NCI-H526 treated with DMSO at 0.1 percent for 48 hours (cell line): ENCODE measurements at regions not wholly inside any gene's neighbourhood (a gene's known extent, or its start where the extent isn't known, plus 50 kb on each side); places are given as distances from the start of the nearest gene placed in this dataset.
"Not testable (repeated sequence)": the region's sequence is repeated elsewhere in the genome, so short reads cannot be mapped to it uniquely, and the experiment has no call there.

Source experiments
- DNase-seq: peaks from one replicate; lab custom pipeline; 2025; lab: John Stamatoyannopoulos, UW

DNA sequence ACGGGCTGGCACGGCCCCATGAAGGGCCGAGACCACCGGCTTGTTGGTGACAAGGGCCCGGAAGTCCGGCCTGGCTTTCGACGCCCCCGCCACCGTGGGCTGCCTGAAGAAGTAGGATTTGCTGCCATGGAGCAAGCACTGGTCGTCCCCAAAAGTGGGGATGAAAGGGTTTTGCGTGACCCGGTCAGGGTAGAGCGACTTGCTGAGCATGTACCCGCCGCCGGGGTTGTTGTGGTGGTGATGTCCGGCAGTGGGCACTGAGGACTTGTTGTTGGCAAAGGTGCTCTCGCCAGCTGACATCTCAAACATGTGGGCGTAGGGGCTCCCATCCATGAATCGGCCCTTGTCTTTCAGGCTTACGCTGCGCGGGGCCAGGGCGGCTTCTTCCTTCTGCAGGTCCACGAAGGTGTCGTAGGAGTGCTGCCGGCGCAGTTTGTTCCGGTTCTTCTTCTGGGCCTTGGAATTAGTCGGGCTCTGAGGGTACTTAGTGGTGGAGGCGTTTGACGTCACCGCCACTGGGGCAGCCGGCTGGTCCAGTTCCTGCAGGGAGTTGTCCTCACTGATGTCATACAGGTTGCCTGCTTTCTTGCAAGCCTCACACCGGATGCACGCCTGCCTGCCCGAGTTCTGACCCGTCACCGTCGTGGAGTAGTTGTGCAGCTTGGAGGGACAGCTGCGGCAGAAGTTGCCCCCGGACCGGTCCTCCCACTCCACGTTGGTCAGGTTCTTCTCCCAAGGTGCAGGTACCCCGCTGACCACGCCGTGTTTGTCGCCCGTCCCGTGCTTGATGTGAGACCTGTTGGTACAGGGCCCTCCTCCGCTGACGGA is 366.6 kb downstream of the EMP1 start:
- no peak for DNase-seq

DNA sequence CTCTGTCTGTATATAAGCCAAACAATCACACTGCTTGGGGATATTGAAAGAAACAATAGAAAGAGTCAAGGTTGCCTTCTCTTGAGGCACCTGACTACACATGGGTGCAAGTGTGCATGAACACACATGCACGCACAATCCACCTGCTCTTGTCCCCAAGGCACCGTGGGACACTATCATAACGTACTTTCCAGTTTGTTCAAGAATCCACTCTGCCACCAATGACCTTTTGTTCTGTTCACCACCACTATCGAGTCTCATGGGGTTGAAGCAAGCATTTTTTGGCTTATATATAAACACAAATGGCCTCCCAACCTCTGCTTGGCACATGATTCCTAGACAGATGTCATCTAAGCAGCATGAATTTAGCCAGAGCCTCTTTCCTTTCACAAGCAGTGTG is 365.4 kb downstream of the EMP1 start:
- no peak for DNase-seq

DNA sequence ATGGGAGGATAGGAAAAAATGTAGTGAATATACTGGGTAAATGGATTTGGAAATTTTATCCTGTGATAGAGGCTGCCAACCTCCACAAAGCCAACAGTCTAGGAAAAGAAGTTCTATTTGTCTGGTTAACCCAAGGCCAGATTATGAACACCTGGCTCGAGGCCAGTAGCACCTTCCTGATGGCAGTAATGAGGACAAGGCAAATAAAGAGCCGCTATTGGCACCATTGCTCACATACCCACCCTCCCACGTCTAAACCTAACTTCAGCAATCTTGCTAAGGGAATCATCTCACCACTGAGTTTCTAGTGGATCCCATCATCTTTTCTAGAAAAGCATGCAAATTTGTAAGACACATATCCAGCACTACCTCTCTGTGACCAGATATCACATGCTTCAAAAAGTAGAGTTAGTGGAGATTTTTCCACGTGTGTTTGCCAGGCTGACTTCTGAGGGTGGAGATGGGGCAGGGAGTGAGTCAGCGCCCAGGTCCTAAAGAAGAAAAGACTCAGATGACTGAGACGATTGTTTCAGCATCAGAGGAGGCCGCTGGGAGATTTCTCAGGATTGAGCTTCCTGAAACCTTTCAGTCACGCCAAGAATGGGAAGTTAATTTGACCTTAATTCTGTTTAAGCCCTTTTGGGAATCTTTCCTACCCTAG is 362.9 kb downstream of the EMP1 start:
- DNase-seq: no peak

DNA sequence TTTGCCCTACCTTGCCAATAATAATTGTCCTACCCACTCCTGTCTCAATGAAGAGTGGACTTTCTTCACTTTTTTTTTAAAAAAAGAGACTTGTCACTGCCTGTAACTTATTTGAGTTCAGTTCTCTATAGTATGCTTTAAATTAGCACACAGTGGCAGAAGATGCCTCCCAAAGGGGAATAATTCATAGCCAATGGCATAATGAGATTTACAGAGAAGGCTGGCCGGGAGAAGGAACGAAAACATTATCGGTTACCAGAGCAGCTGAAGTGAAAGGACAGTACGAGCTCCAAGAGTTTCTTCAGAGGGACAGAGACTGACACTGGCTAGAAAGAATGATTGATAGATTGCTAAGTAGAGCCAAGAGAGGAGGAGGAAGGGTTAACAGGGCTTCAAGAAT is 356.3 kb downstream of the EMP1 start:
- no peak for DNase-seq

DNA sequence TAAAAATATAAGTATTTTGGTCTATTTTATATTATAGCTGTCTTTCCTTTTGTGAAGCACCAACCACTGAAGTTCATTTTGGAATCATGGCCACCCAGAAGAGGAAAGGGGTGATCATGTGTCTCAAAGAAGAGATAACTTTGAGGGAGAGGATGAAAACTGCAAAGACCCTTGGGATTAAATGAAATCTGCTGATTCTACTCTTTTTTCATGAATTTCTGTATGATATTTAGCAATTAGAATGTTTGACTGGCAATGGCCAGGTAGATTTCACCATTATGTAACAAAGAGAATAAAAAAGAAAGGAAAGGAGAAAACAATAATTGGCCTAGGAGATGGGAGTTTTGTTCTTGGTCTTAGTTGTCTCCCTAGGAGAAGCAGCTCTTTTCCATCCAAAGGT is 350.8 kb downstream of the EMP1 start:
- no peak for DNase-seq

DNA sequence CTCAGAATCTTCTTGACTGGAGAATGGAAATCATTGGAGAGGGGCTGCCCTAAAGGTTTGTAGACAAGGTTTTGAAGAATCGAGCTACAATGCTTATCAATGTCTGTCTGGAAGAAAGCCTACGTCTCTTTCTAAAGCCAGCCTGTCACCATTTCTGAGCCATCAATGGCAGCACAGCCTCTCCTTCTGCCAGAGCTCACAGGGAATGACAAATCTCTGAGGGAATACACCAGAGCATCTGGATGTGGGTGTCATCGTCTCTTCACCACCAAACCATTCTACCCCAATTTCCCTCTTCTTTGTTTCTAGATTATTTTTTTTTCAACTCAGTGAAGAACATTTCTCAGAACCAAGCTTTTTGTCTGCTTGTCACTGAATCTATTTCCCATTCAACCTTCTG is 349.7 kb downstream of the EMP1 start:
- DNase-seq: no peak

DNA sequence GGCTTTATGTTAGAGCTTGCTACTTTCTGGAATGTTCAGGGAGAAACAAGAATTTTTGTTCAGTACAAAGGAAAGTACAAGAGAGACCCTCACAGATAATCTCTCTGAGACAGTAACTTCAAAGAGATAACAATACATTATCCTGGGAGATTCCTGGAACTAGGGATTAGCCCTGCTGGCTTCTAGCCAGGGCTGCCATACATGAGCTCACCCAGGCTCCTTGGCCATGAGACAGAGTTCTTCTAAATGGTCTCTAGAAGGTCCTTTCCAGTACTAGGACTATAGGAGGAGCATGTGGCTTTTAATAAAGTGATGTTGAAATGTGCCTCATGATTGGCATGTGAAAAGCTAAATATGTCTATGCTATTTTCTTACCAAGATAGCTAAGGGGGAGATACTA is 342.5 kb downstream of the EMP1 start:
- no peak for DNase-seq

DNA sequence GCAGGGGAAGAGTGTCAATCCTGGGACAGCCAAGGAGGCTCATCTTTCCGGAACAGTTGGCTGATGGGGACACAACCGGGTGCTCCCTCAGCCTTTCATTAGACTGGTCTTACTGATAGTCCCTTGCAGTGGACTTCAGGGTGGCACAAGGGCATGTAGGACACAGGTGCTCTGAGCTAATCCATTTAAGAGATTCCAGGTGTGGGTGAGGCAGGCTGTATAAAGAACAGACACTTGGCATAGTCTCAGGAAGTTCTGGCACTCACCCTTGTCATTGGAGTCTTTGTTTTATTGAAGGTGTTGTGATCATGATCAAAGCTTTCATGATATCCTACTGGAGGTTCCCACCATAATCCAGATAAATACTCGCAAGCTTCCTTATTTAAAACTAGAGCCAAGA is 341.6 kb downstream of the EMP1 start:
- no peak for DNase-seq

DNA sequence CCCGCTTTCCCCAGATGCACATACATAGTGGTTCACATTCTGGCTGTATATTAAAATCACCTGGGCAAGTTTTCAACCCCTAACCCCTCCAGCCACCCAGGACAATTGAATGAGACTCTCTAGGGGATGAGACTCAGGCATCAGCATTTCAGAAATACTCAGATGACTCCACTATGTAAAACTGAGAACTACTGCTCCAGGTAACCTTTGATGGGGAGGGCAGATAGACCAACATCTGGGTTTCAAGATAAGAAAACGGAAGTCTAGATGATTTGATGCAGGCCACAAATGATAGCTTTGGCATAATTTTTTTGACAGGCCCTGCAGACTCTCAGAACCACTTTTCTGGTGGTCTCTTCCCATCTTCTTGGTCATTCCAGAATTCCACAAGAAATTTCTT is 341.1 kb downstream of the EMP1 start:
- no peak for DNase-seq

DNA sequence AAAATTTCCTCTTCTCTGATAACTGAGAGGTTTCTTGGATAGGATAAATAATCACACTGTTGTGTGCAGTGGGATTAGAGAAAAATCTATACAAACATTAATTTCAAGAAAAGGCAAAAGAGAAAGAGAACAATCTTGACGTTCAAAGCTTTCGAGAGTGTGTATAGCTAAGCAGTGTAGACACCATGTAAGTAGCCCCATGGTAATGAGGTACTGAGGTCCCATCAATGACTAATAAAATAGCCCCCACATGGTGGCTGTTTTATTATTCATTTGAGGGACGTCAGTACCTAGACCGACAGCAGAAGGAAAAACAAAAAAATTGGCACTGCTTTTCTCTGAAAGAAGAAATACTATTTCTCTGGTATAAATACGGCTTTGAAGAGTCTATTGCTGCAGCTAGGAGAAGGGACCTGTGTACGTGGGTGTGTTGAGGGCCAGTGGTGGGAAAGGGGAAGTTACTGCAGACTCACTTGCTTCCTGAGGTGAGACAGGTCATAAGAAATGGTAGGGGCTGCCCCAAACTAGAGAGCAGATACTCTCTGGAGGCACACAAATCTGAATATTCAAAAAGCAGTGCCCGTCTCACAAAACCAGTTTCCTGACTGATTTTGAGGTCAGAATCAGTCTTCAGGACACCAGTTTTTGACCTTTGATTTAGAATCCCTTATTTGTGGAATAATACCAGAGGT is 339.8 kb downstream of the EMP1 start:
- no peak for DNase-seq

DNA sequence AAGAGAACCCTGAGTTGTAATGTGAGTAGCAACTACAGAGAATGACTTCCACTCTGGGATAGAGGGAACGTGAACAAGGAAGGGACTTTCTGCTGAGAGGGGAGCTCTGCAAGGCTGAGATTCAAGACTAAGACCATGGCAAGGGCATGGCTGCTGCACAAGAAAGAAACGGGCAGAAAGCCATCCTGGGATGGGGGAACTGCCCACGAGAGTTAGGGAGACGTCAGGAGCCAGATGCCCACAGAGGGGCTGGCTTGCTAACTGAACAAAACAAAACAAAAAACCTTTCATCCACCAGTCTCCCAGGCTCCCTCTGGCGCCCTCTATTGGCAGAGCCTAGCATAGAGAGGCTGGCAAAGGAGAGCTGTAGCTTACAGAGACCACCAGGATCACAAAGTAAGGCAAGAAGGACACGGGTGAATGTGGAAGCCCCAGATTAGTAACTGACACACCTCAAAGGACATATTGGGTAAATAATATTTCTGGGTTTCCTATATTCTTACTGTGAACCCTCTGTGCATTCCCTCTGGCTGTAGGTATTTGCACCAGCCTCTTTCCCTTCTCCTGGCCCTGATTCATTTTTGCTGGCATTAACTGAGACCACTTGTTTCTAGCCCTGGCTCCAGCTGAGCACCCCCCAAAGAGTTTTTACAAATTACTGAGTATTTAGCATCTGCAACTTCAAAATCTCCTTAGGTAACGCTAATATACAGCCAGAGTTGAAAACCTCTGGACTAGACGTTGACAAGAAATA is 338.3 kb downstream of the EMP1 start:
- peak; percentile 23 for DNase-seq

DNA sequence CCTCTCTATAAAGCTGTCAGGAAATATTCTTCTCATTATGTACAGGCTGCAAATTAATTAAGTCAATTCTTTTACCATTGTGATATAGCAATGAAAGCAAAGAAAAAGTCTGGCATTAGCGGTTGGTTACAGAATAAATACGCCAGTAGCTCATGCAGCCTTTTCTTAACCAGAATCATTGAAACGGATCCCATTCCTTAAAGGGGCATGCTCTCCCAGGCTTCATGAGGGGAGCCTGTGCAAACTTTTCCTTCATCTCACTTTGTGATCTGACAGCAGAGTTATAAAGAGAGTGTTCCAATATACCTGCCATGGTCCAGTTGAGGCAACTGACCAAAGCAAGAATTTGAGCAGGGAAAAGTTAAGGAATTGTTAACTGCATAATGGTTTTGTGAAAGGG is 337.7 kb downstream of the EMP1 start:
- DNase-seq: no peak

DNA sequence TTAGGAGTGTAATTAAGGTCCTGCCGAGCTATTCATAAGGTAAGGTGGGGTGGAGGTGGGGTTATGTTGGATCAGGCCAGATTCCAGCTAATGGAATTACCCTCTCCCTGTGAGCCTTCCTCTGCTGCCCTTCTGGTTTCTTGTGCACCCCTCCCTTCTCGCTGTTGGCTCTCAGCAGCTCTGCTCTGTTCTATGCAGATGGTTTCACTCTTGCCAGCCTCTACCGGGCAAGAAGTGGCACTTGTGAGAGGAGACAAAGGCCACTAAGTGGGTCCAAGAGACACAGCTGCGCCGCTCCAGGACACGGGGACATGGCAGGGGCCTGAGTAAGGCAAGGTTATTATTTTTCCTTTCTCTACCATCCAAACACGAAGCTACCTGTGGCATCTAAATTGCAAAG is 334.4 kb downstream of the EMP1 start:
- DNase-seq: no peak

DNA sequence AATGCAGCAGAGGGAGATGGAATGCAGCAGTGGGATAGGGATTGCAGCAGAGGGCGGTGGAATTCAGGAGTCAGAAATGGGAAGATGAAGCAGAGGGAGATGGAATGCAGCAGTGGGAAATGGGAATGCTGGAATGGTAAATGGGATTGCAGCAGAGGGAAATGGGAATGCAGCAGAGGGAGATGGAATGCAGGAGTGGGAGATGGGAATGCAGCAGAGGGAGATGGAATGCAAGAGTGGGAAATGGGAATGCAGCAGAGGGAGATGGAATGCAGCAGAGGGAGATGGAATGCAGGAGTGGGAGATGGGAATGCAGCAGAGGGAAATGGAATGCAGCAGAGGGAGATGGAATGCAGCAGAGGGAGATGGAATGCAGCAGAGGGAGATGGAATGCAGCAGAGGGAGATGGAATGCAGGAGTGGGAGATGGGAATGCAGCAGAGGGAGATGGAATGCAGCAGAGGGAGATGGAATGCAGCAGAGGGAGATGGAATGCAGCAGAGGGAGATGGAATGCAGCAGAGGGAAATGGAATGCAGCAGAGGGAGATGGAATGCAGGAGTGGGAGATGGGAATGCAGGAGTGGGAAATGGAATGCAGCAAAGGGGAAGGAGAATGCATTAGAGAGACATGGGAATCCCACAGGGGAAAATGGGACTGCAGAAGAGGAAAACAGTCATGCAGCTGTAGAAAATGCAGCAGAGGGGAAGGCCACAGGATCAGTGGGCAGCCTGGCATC is 329.8 kb downstream of the EMP1 start:
- not testable (repeated sequence) for DNase-seq

DNA sequence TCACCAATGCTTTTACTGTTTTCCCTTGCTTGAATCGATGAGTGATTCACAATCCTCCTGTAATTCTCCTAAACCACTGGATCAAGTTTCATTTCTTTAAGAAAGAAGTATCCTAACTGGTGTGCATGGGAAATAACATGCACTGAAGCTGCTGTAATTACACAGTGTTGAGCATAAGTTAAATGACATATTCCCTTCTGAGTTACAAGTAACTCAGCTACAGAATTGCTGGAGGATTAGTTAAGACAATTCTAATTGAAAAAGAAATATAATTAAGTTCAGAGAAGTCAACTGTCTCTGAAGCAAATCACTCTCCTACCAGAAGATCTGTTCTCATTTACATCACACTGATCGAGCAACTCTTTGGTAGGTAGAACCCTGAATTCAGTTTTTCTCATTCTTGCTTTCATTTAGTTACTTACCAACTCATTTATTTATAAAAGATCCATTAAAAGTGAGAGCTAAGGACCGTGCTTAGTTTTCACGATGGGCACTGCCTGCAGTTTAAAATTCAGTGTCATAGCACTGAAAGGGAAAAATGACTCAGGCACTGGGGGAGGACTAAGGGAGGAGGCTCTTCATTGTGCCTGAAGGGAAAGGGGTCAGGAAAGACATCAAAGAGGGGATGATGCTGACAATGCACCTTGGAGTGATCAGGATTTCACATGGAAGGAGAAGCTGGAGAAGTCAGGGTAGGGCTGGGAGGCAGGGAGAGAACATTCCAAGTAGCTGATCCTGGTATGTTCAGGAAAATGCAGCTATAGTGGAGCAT is 327.2 kb downstream of the EMP1 start:
- DNase-seq: no peak

DNA sequence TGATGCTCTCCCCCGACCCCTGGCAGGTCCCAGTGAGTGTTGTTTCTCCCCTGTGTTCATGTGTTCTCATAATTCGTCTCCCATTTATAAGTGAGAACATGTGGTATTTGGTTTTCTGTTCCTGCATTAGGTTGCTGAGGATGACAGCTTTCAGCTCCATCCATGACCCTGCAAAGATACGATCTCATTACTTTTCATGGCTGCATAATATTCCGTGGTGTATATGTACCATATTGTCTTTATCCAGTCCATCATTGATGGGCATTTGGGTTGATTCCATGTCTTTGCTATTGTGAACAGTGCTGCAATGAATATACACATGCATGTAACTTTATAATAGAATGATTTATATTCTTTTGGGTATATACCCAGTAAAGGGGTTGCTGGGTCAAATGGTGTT is 321.5 kb downstream of the EMP1 start:
- DNase-seq: not testable (repeated sequence)

DNA sequence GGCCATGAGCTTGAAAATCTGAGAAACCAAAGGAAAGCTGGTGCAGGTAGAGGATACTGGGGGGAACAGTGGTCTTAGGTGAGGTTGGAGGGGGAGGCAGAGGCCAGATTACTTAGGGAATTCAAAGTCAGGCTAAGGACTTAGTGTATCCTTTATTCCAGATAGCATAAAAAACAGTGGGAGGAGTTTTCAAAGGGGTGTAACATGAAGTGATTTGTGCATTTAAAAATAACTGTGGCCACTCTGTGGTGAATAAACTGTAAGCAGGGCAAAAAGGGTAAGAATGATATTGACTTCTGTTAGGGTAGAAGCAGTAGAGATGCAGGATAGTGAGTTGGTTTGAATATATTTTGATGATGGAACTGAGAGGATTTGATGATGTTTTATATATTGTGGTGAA is 313.2 kb downstream of the EMP1 start:
- DNase-seq: no peak

DNA sequence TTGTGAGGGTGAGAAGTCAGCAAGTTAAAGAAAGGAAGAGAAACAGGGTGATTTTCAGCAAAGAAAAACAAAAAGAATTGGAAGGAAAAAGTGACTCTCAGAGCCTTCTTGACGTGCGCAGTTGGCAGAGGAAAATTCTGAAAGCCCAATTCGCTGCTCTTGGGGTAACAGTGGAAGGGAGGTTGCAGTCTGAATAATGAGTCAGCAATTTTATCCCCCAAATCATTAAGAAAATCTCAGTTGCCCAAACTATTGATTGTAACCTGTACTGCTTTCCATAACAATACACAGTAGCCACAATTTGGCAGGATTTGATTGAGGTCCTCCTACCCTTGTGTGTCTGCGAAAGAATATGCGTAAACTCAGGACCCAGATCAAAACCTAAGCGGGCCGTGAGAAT is 309.1 kb downstream of the EMP1 start:
- no peak for DNase-seq

DNA sequence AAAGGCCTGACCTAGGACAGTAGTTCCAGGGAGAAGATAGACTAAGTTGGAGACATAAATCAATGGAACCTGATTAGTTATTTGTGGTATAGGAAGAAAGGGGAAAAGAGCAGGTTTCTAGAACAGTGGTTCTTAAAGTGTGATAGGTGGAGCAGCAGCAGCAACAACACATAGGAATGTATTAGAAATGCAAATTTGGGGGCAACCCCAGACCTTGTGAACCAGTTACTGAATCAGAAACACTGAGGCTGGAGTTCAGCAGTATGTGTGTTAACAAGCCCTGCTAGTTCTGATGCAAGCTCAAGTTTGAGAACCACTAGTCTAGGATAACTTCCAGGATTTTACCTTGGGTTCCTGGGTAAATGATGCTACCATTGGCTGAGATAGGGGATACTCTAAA is 308.7 kb downstream of the EMP1 start:
- no peak for DNase-seq

DNA sequence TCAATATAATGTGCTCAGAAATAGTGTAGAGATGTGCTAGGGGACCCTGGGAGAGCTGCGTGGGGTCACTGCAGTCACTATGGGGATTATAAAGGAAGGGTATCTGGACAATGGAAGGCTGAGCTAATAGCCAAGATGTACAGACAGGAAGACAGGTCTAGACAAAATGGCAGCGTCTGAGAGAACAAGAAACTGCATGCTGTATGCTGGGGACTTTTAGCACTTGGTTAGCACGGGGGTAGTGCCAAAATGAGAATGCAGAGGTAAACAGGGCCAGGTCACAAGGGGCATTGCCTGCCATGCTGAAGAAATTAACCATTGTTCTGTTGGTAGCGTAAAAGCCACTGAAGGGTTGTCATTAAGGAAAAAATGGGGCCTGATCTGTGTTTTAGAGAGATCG is 308.2 kb downstream of the EMP1 start:
- no peak for DNase-seq

DNA sequence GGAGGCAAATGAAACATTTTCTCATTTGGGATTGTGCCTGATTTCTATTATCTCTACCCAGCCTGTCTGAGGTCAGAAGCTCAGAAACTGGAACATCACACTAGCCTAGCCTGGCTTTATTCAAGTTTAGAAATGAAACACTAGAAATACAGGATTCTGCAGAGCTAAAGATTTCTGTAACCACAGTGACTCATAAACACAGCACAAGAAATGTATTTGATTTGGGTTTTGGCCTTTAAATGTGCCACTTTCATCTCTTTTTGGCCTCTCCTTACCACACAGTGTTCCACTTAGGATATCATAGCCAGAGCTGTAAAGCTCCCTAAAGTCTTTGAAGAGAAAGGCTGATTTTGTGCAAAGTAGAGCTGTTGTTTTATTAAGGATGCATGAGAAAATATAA is 307.5 kb downstream of the EMP1 start:
- DNase-seq: no peak
